Endothelial cell of umbilical vein (primary cell): ENCODE measurements at regions not wholly inside any gene's neighbourhood (a gene's known extent, or its start where the extent isn't known, plus 50 kb on each side); places are given as distances from the start of the nearest gene placed in this dataset.

ENCODE experiments used
- BruUV-seq: library from RNA; stranded (reverse); fragments of 400-500 nt; replicated peaks from 2 replicates; lab custom pipeline; 2021; lab: Mats Ljungman, UMichigan
- CTCF ChIA-PET: fragments of 300-600, 350-600 bp; sonication (Branson Sonifier 250); formaldehyde crosslinking; loops from one replicate; lab custom pipeline; 2021; ENCODE audit warnings: antibody characterized with exemption, inconsistent platforms; lab: Charles Lee
- POLR2A ChIA-PET: fragments of 300-600, 350-600 bp; sonication (Branson Sonifier 250); formaldehyde crosslinking; loops from one replicate; lab custom pipeline; 2021; ENCODE audit warnings: antibody characterized with exemption, inconsistent platforms; lab: Charles Lee
- DNase-seq: peaks from one replicate; pipeline ENCODE4 v3.0.0-alpha.2; 2011; ENCODE audit warnings: low read depth, low spot score
- FAIRE-seq: peaks from 2 replicates; lab custom pipeline; 2011; peaks lifted over from hg19 to GRCh38; lab: Jason Lieb, UNC
- H2AFZ ChIP-seq: 2 replicates; pipeline ENCODE4 v1.6.0; 2012; ENCODE audit warnings: low read depth, low read length, control low read depth, inconsistent platforms
- H3K27ac ChIP-seq: 2 replicates; pipeline ENCODE4 v1.5.1; 2011; ENCODE audit warnings: low read depth, mild to moderate bottlenecking, control low read depth, low read length, moderate library complexity; ENCODE audit not compliant: insufficient read depth
- H3K27me3 ChIP-seq, 2 experiments: 2 replicates each; pipeline versions ENCODE4 v1.6.0 to v1.6.1; 2011; ENCODE audit warnings: low read length in 2 of 2, mixed read lengths in 1 of 2; ENCODE audit not compliant: control insufficient read depth in 2 of 2, insufficient read depth in 2 of 2
- H3K36me3 ChIP-seq, 2 experiments: 2 replicates in 1 of 2; 3 replicates in 1 of 2; pipeline ENCODE4 v1.5.1; 2011; ENCODE audit warnings: low read length in 2 of 2, mild to moderate bottlenecking in 1 of 2, moderate library complexity in 1 of 2; ENCODE audit not compliant: control insufficient read depth in 2 of 2, insufficient read depth in 2 of 2; ENCODE audit errors: extremely low read depth in 1 of 2
- H3K4me1 ChIP-seq: 3 replicates; pipeline ENCODE4 v1.5.1; 2011; ENCODE audit warnings: mild to moderate bottlenecking, low read length; ENCODE audit not compliant: control insufficient read depth, insufficient read depth; ENCODE audit errors: extremely low read depth
- H3K4me2 ChIP-seq: 2 replicates; pipeline ENCODE4 v1.6.1; 2011; ENCODE audit warnings: low read length, control low read depth, mixed read lengths; ENCODE audit not compliant: insufficient read depth
- H3K4me3 ChIP-seq, 3 experiments: fragments of 200-600 bp in 1 of 3; sonication (generic), shearing (Covaris generic) in 1 of 3; replicated peaks in 1 of 3; 2 replicates each; pipeline ENCODE4 v1.5.1; 2011 to 2016; ENCODE audit warnings: control low read depth in 3 of 3, low read length in 3 of 3, mild to moderate bottlenecking in 2 of 3, inconsistent platforms in 1 of 3, low read depth in 1 of 3, moderate library complexity in 1 of 3; ENCODE audit not compliant: insufficient read depth in 1 of 3
- H3K79me2 ChIP-seq: 2 replicates; pipeline ENCODE4 v1.6.0; 2012; ENCODE audit warnings: low read length, inconsistent platforms; ENCODE audit not compliant: control insufficient read depth, insufficient read depth
- H3K9ac ChIP-seq: replicated peaks from 2 replicates; pipeline ENCODE3; 2011; ENCODE audit warnings: low read length, control low read depth; ENCODE audit not compliant: insufficient read depth; ENCODE audit errors: extremely low read depth
- H3K9me1 ChIP-seq: replicated peaks from 3 replicates; pipeline ENCODE4 v1.6.0; 2011; ENCODE audit warnings: mild to moderate bottlenecking, low read length; ENCODE audit not compliant: control insufficient read depth, insufficient read depth; ENCODE audit errors: extremely low read depth
- H3K9me3 ChIP-seq: replicated peaks from 2 replicates; pipeline ENCODE4 v1.5.1; 2012; ENCODE audit warnings: low read length, inconsistent platforms; ENCODE audit not compliant: control insufficient read depth, insufficient read depth
- H4K20me1 ChIP-seq: replicated peaks from 2 replicates; pipeline ENCODE3; 2011; ENCODE audit warnings: mild to moderate bottlenecking, low read length; ENCODE audit not compliant: control insufficient read depth, insufficient read depth; ENCODE audit errors: extremely low read depth
- CTCF ChIP-seq, 2 donors: IDR thresholded peaks; 1 replicate in 1 of 2; 2 replicates in 1 of 2; pipeline ENCODE4 v1.5.1; 2011; ENCODE audit warnings: low read length in 2 of 2, mild to moderate bottlenecking in 2 of 2, moderate library complexity in 2 of 2, control low read depth in 1 of 2, inconsistent platforms in 1 of 2, low read depth in 1 of 2; ENCODE audit not compliant: insufficient read depth in 1 of 2; ENCODE audit errors: extremely low read depth in 1 of 2
- EZH2 ChIP-seq: IDR thresholded peaks from 2 replicates; pipeline ENCODE4 v1.6.1; 2012; ENCODE audit warnings: borderline replicate concordance, low read depth, mild to moderate bottlenecking, moderate library complexity, low read length, inconsistent platforms; ENCODE audit not compliant: severe bottlenecking
- FOS ChIP-seq: IDR thresholded peaks from 2 replicates; pipeline ENCODE4 v1.6.1; 2011; ENCODE audit warnings: mild to moderate bottlenecking, low read length, moderate library complexity, borderline replicate concordance; ENCODE audit not compliant: insufficient read depth
- GATA2 ChIP-seq: IDR thresholded peaks from 2 replicates; pipeline ENCODE4 v1.7.0; 2011; ENCODE audit warnings: low read depth, mild to moderate bottlenecking, moderate library complexity, mixed read lengths, low read length; ENCODE audit not compliant: insufficient read length, insufficient read depth
- JUN ChIP-seq: IDR thresholded peaks from 2 replicates; pipeline ENCODE4 v1.6.1; 2011; ENCODE audit warnings: borderline replicate concordance, low read depth; ENCODE audit not compliant: insufficient read length, insufficient read depth
- MAX ChIP-seq: IDR thresholded peaks from 2 replicates; pipeline ENCODE4 v1.6.1; 2011; ENCODE audit not compliant: insufficient read depth, insufficient read length
- MYC ChIP-seq: IDR thresholded peaks from one replicate; pipeline ENCODE4 v1.6.1; 2011; ENCODE audit warnings: mild to moderate bottlenecking, low read depth, low read length
- POLR2A ChIP-seq: IDR thresholded peaks from 2 replicates; pipeline ENCODE4 v1.6.1; 2012; ENCODE audit warnings: low read depth, mild to moderate bottlenecking, control low read depth, low read length
- POLR2AphosphoS5 ChIP-seq: IDR thresholded peaks from 2 replicates; pipeline ENCODE4 v1.6.1; 2012; ENCODE audit warnings: low read depth, mild to moderate bottlenecking, control low read depth, low read length, moderate library complexity; ENCODE audit not compliant: insufficient read depth
- dilution Hi-C: fragments of 300-500 bp; cut with MboI; formaldehyde crosslinking; loops from one replicate; pipeline ENCODE4 v1.15.0; 2019; ENCODE audit warnings: low sequenced_read_pairs; ENCODE audit not compliant: extremely low pct_ligation_motif_present
- intact Hi-C: fragments of 100-400 bp; cut with micrococcal nuclease; formaldehyde crosslinking; loops from one replicate; pipeline ENCODE4 v1.10.0; 2022

DNA sequence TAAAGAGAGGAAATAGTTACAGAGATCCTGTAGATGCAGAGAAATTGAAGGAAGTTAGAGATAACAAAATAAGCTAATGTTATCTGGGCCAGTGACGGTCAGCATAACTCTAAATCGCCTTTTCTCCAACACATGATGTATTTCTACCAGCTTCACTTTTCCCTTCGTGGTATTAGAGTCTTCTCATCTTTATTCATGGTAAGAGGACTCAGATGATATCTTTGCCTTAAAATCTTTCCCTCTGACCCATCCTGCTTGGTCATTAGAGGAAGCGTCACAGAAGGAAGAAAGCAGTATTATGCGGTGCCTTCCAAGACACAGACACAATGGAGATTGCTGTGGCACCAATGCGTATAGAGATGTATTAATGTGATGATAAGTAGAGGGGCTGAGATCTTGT is 320.7 kb upstream of the GOLIM4 start:
- no peak overlapping the region for H2AFZ ChIP-seq
- no peak for FAIRE-seq

More for the DNA sequence above, 320.7 kb upstream of the GOLIM4 start:
- H3K4me3 ChIP-seq, result no peak overlapping the region
- H4K20me1 ChIP-seq, result no peaks in the 10 kb centered on the region
- POLR2A ChIA-PET, result no interaction called here
- H3K9me1 ChIP-seq, result peaks cover 2% of the 10 kb centered on the region
- no peaks in the 10 kb centered on the region for H3K27me3 ChIP-seq
- H3K79me2 ChIP-seq, result no peaks in the 10 kb centered on the region
- H3K9ac ChIP-seq, result no peak overlapping the region
- TF ChIP-seq POLR2AphosphoS5 (no peak), MYC (no peak), JUN (no peak), FOS (no peak), MAX (no peak), POLR2A (no peak), EZH2 (no peak), CTCF (IDR thresholded peaks at IDR 0.05; ENCODE audit: extremely low read depth in 1 of 2, insufficient read depth in 1 of 2, low read depth in 1 of 2, low read length in 2 of 2) (no peak), GATA2 (no peak)
- H3K4me2 ChIP-seq, result no peak overlapping the region
- H3K9me3 ChIP-seq, result no peaks in the 10 kb centered on the region
- DNase-seq, result no peak
- CTCF ChIA-PET, result no interaction called here
- BruUV-seq, result no TSS peak
- dilution Hi-C loops, result no loop called here
- no peaks in the 10 kb centered on the region for H3K36me3 ChIP-seq
- H3K4me1 ChIP-seq, result no peaks in the 10 kb centered on the region
- intact Hi-C loops, result no loop called here
- no peak overlapping the region for H3K27ac ChIP-seq
